HG03342 (cell line): ENCODE measurements at regions not wholly inside any gene's neighbourhood (a gene's known extent, or its start where the extent isn't known, plus 50 kb on each side); places are given as distances from the start of the nearest gene placed in this dataset.

Experiments
- ATAC-seq: cut with Tn5 transposase; IDR thresholded peaks from one replicate; pipeline ENCODE4 v1.9.1; 2021; ENCODE audit warnings: mild to moderate bottlenecking, moderate library complexity; ENCODE audit not compliant: unreplicated experiment

GRCh38 chr12:58252914-58253313 is 311.5 kb downstream of the ATP23 start:
- ATAC-seq: no peak

DNA sequence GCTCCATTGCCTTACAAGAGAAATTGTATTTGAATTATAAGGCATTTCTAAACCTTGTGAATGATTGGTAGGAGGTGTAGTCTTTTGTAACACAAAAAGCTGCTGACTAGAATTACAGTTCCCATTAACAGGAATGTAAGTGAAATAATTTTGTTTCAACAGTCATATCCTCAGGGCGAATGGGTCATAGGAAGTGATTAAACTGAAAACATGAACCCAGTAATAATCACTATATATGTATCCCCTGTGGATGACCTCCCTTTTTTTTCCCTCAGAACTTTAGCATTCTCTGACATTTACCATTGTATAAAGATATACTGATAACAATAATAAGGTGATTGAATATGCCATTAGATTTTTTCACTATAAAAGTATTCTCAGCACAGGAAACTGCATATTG is 312.3 kb downstream of the ATP23 start:
- ATAC-seq: no peak

- ATAC-seq: no peak
These were observed 313.2 kb downstream of the ATP23 start for GRCh38 chr12:58254463-58255100.

GRCh38 chr12:58262796-58263195 is 321.4 kb downstream of the ATP23 start:
- no peak for ATAC-seq

GRCh38 chr12:58263816-58264215 is 322.4 kb downstream of the ATP23 start:
- no peak for ATAC-seq

GRCh38 chr12:58268069-58268468 is 326.7 kb downstream of the ATP23 start:
- ATAC-seq: no peak

DNA sequence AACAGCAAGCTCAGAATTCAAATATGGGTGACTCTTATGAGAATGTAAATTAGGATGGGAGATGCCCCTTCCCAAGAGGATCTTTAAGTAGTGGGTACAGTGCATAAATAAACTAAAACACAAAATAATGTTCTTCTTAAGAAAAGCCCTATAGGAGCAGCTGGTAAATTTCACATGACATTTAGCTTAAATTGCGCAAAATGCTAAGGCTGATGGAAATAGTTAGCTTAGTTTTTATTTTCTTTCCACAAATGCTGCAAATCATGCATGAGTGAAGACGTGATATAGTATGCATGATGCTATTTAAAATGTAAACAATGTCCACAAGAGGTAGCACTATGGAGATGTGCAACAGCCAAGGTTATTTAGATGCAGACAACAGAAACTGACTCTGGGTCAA is 328.1 kb downstream of the ATP23 start:
- ATAC-seq: no peak

DNA sequence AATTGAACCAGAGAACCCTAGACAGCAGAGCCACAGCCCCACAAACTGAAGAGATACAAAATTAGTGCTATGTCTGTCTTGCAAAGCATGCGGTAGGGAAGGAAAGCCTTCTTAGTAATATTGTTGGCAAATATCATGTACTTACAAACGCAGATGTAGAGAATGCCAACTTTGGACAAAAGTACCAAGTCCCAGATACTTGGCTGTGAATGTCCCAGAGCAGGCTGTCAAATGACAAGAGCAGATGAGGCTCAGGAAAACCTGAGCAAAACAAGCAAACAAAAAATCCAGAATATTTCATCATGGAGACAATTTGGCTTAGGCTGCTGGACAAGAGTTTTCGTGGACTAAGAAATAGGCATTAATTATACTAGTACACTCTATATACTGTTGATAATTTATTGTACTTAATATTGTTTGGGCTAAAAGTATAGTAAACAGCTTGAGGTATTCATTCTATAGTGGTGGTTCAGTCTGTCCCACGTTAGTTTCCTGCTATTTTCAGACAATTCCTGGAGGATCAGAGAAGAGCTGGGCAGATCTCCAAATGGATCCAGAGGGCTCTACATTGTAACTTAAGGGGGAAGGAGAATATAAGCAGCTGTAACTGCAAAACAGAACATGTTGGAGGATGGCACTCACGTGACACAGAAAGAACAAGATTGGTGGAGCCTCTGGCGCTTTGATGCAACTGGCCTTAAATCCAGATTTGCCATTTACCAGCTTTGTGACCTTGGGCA is 329.8 kb downstream of the ATP23 start:
- no peak for ATAC-seq

DNA sequence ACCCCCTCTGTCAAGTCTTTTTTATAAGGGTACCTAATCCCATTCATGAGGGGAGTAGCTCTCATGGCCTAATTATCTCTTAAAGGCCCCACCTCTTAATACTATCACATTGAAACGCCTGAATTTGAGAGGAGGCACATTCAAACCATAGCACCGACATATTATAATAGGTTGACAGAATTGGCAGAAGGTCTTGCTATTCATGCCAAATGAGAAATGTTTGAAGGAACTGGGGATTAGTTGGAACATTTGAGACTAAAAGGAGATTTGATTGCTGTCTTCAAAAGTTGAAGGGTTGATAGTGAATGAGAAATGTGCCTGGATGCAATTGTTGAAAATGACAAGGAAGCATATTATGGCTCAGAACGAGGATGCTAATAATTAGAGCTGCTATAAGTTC is 331.1 kb downstream of the ATP23 start:
- ATAC-seq: no peak

DNA sequence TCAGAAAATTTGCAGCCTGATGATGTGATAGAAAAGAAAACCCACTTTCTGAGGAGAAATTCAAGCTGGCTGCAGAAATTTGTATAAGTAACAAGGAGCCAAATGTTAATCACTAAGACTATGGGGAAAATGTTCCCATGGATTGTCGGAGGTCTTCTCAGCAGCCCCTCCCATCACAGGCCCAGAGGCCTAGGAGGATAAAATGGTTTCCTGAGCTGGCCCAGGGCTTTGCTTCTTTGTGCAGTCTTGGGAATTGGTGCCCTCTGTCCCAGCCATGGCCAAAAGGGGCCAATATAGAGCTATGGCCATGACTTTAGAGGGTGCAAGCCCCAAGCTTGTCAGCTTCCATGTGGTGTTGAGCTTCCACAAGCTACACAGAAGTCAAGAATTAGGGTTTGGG is 335.9 kb downstream of the ATP23 start:
- ATAC-seq: no peak

DNA sequence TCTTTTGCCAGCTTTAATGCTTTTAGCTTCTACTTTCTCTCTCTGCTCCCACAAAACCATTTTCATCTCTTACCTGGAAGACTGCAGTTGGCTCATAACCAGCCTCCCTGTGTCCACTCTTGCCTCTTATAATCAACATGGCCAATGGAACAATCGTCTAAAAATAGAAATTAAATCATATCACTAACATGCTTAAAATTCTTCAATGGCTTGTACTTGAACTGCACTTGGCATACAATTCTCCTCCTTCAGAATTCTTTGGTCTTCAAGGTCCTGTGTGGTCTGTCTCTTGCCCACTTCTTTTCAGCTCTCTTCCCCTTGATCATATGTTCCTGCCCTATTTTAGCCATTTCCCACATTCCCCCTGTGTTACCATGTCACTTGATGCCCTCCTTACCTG is 342.2 kb downstream of the ATP23 start:
- ATAC-seq: no peak

DNA sequence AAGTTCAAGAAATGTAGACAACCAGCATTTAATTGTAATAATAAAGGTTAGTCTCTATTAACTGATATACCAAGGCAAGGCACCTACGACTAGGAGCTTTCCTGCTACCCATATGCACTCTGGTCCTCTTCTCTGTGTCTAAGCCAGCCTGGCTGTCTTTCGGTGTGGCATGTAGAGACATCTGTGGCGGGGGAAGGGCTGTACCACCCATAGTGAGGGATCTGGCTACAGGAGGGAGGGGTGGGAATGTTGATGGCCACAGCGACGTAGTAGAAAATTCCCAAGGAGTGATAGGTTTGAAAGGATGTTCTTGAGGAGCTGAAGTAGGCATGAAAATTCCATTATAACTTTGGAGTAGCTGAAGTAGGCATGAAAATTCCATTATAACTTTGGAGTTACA is 344.2 kb downstream of the ATP23 start:
- no peak for ATAC-seq

DNA sequence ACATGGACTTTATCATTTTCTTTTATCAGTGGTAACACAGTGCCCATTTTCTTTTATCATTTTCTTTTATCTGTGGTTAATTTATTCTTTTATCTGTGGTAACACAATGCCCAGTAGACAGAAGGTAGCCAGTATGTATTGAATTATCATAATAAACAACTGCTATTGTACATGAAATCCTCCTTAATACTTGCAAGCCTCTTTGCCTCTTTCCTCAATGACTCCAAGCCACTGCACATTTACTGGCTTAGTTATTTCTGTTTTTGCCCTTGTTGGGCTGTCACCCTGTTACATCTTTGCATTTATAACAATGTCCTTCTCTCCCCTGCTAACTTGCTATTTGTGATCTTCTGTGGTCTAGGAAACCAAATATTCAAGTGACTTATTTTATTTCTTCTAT is 345.0 kb downstream of the ATP23 start:
- ATAC-seq: no peak

DNA sequence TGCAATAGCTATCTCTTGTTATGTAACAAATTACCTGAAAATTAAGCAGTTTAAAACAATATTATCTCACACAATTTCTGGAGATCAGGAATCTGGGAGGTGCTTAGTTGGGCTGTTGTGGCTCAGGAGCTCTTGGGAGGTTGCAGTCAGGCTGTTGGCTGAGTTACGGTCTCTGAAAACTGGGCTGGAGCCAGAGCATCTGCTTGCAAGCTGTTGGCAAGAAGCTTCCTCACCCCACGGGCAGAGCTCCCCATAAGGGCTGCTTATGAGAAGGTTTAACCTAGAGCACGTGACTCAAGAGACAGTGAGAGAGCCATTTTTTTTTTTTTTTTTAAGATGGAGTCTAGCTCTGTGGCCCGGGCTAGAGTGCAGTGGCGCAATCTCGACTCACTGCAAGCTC is 346.8 kb downstream of the ATP23 start:
- no peak for ATAC-seq

DNA sequence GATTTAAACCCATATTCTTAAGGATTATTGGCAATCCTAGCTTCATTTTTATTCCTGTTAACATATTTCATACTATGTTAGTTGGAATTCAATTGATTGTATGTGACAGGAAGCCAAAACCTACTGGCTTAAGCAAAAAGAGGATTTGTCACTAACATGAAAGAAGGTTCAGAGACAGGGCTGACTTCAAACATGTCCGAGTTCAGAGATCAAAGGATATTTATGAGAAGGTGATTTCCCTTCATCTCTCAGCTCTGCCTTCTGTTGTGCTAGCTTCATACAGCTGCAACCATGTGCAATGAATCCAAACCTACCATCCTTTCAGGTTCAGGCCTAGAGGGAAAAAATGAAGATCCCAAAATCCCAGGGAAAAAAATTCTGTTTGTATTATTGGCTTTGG is 349.7 kb downstream of the ATP23 start:
- no peak for ATAC-seq

GRCh38 chr12:58293308-58293982 is 352.1 kb downstream of the ATP23 start:
- ATAC-seq: no peak

DNA sequence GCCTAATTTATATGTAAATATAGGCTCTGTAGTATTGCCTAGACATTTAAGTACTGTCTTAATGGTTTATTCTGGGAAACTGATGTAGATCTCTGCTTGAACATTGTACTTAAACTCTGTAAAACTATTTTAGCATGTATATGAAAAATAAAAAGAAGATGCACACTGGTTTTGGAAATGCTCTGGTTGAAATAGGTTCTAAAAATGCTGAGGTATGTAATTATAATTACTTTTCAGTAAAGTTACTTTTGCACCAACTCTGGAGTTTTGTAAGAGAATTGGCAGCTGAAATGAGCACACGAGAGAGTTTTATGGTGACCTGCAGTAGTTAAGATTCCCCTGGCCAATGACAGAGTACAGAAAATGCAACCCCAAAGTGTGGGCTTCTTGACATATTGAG is 353.9 kb downstream of the ATP23 start:
- no peak for ATAC-seq

- no peak for ATAC-seq
These were observed 355.5 kb downstream of the ATP23 start for GRCh38 chr12:58296863-58297262.

GRCh38 chr12:58298803-58299202 is 357.4 kb downstream of the ATP23 start:
- ATAC-seq: no peak

DNA sequence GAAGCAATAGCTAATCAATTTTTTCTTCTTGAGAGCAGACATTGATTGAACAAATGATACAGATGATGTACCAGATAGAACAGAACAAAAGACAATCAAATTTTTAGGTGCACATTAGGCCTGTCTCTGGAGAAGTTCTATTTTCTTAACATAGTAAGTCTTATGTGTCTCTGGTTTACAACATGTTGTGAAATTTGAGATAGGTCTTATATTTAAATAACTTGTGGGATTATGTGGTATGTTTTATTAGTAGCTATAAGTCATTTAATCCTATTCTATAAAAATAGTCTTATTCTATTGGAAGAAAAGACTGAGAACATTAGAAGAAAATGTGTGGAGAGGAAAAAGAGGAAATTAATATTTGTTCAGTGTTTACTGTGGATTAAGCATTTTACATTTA is 358.0 kb downstream of the ATP23 start:
- ATAC-seq: no peak

DNA sequence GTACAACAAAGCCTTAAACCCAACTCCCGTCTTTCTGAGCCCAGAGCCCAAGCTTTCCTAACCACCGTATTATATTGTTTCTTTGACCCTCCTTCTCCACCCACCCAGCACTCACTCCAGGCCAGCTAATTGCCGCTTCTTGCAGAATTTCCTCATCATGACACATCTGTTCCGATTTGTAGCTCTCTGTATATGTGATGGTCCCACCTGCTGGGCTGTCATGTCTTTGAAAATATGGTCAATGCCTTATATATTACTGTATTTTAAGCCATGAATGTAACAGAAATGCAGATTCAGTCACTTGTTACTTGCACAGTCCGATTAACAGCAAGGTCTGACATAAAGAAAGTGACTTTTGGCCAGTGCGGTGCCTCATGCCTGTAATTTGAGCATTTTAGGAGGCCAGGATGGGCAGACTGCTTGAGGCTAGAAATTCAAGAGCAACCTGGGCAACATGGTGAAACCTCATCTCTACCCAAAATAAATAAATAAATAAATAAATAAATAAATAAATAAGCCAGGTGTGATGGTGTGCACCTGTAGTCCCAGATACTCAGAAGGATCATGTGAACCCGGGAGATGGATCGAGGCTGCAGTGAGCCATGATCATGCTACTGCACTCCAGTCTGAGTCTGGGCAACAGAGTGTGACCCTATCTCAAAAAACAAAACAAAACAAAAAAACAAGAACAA is 359.8 kb downstream of the ATP23 start:
- no peak for ATAC-seq

- no peak for ATAC-seq
These were observed 360.4 kb downstream of the ATP23 start for GRCh38 chr12:58301730-58302122.
